Common myeloid progenitor, CD34-positive (primary cell): ENCODE measurements at regions not wholly inside any gene's neighbourhood (a gene's known extent, or its start where the extent isn't known, plus 50 kb on each side); places are given as distances from the start of the nearest gene placed in this dataset.

Source experiments
- CTCF ChIA-PET: fragments of 350-600 bp; sonication (Branson Sonifier 250); formaldehyde crosslinking; loops from one replicate; lab custom pipeline; 2021; ENCODE audit warnings: antibody characterized with exemption; lab: Charles Lee
- POLR2A ChIA-PET: fragments of 350-600 bp; sonication (Branson Sonifier 250); formaldehyde crosslinking; loops from one replicate; lab custom pipeline; 2021; ENCODE audit warnings: antibody characterized with exemption; lab: Charles Lee
- DNase-seq, 3 donors: peaks; one replicate each; pipeline versions ENCODE4 v3.0.0 to v3.0.0-alpha.2; 2013
- H3K27ac ChIP-seq, 2 experiments: 1 replicate in 1 of 2; 2 replicates in 1 of 2; pipeline ENCODE4 v1.7.0; 2013; ENCODE audit warnings: inconsistent platforms in 2 of 2, low read length in 2 of 2, mild to moderate bottlenecking in 2 of 2, low read depth in 1 of 2, moderate library complexity in 1 of 2; ENCODE audit not compliant: severe bottlenecking in 2 of 2, insufficient read depth in 1 of 2, poor library complexity in 1 of 2
- H3K27me3 ChIP-seq, 5 experiments: replicated peaks in 2 of 5; 1 replicate in 3 of 5; 2 replicates in 2 of 5; pipeline versions ENCODE4 v1.6.1 to v1.7.0; 2013; ENCODE audit warnings: low read length in 4 of 5, mild to moderate bottlenecking in 2 of 5, moderate library complexity in 2 of 5, inconsistent platforms in 1 of 5; ENCODE audit not compliant: insufficient read depth in 5 of 5, control insufficient read depth in 4 of 5
- H3K36me3 ChIP-seq, 4 experiments: 1 replicate in 2 of 4; 2 replicates in 2 of 4; pipeline versions ENCODE4 v1.6.1 to v1.7.0; 2013; ENCODE audit warnings: low read length in 3 of 4, control low read depth in 1 of 4, mild to moderate bottlenecking in 1 of 4; ENCODE audit not compliant: control insufficient read depth in 4 of 4, insufficient read depth in 4 of 4
- H3K4me1 ChIP-seq, 4 experiments: 1 replicate in 3 of 4; 2 replicates in 1 of 4; pipeline versions ENCODE4 v1.6.1 to v1.7.1; 2013; ENCODE audit warnings: low read length in 3 of 4, mild to moderate bottlenecking in 3 of 4, control low read depth in 1 of 4, inconsistent platforms in 1 of 4, moderate library complexity in 1 of 4; ENCODE audit not compliant: control insufficient read depth in 4 of 4, insufficient read depth in 4 of 4; ENCODE audit errors: control extremely low read depth in 1 of 4
- H3K4me3 ChIP-seq, 7 experiments: 1 replicate in 4 of 7; 2 replicates in 3 of 7; pipeline versions ENCODE4 v1.5.1 to v1.7.0; 2013; ENCODE audit warnings: mild to moderate bottlenecking in 7 of 7, low read length in 6 of 7, moderate library complexity in 6 of 7, inconsistent platforms in 2 of 7, low read depth in 2 of 7, control low read depth in 1 of 7; ENCODE audit not compliant: insufficient read depth in 4 of 7, control insufficient read depth in 1 of 7; ENCODE audit errors: extremely low read depth in 1 of 7
- H3K9me3 ChIP-seq, 5 experiments: 1 replicate in 4 of 5; 2 replicates in 1 of 5; pipeline versions ENCODE4 v1.6.1 to v1.7.1; 2013; ENCODE audit warnings: low read length in 4 of 5, mild to moderate bottlenecking in 2 of 5, inconsistent platforms in 1 of 5, low read depth in 1 of 5, moderate library complexity in 1 of 5; ENCODE audit not compliant: control insufficient read depth in 4 of 5, insufficient read depth in 2 of 5; ENCODE audit errors: control extremely low read depth in 1 of 5
- WGBS: methylation state at CpG from one replicate; pipeline ENCODE4 v1.1.5; 2013; ENCODE audit not compliant: insufficient coverage; 5-methylcytosine and 5-hydroxymethylcytosine counted together

DNA sequence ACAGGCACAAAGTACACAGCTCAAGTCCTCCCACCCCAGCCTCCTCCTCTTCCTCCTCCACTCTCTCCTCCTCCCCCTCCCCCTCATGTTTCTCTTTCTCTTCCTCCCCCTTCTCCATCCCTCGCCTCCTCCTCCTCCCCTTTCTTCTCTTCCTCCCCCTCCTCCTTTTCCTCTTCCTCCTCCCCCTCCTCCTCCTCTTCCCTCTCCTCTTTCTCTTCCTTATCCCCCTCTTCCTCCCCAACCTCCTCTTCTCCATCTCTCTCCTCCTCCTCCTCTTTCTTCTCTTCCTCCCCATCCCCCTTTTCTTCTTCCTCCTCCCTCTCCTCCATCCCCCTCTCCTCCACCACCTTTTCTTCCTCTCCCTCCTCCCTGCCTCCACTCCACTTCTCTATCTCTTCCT is 276.3 kb upstream of the TSHZ3 start:
- DNase-seq, result no peak
- 75% methylated on average over 1 of the region's 1 CpG for WGBS

DNA sequence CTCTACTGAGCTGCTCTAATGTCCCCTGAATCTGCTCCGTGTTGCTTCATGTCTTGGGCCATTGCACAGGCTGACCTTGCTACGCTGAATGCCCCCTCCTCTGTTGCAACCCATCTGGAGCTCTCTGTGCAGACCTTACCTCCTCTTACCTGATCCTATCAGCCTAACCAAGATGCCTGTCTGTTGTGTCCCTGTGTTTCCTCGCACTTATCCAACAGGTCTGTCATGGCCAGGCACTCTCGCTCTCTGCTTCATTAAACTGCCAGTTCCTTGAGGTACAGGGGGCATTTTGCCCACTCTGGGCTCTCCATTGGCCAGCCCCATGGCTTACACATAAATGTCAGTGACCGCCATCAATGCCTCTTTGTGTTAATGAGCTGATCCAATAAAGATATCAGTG is 277.7 kb upstream of the TSHZ3 start:
- ChIA-PET POLR2A (no interaction called here), CTCF (no interaction called here)
- 93% methylated on average over 5 of the region's 5 CpGs for WGBS
- DNase-seq, result no peak
- Histone ChIP-seq H3K9me3 (peaks cover 0 to 2% (median 0%) of the 10 kb centered on the region in 5 experiments), H3K27ac (no peak overlapping the region), H3K27me3 (peaks cover 0 to 9% (median 3%) of the 10 kb centered on the region in 5 experiments), H3K4me3 (no peak overlapping the region), H3K4me1 (no peaks in the 10 kb centered on the region), H3K36me3 (no peaks in the 10 kb centered on the region)

More for the DNA sequence above, 276.3 kb upstream of the TSHZ3 start:
- ChIA-PET CTCF (no interaction called here), POLR2A (no interaction called here)
- no peaks in the 10 kb centered on the region for H3K4me1 ChIP-seq
- peaks cover 0 to 7% (median 0%) of the 10 kb centered on the region in 5 experiments for H3K9me3 ChIP-seq
- H3K27ac ChIP-seq, result no peak overlapping the region
- peaks cover 0 to 9% (median 3%) of the 10 kb centered on the region in 5 experiments for H3K27me3 ChIP-seq
- no peaks in the 10 kb centered on the region for H3K36me3 ChIP-seq
- no peak overlapping the region for H3K4me3 ChIP-seq

DNA sequence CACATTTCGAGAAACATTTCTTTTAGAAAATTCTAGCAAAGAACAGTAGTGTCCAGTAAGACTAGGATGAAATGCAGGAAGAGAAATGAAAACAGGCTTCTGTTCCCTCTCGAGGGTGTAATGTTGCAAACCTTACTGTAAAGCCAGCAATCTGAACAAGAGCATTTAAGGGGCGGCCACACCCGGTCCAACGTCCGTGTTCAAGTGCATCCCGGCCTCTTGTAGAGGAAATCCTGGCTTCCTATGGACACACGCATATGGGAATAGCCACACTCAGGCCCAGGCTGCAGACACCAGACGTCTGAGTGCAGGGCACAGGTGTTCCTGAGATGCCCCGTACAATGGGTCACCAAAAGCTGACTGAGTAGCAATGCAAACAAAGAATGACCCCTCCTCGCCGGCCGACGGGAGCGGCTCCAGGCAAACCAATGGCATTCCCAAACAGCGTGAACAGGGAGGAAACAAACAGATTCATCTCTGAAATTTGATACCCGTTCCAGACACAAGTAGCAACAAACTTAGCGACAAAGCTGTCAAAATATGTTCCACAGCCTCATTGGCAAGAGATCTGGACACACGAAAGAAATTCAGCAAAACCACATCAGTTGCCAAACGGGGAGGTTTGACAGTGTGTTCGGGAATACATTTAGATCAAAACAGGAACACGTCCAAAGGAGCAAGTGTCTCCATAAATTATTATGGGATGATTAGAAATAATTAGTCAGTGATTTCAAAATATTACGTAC is 278.6 kb upstream of the TSHZ3 start:
- H3K27me3 ChIP-seq, result peaks cover 0 to 9% (median 3%) of the 10 kb centered on the region in 5 experiments
- ChIA-PET CTCF (no interaction called here), POLR2A (no interaction called here)
- no peak overlapping the region for H3K4me3 ChIP-seq
- H3K36me3 ChIP-seq, result no peaks in the 10 kb centered on the region
- no peak overlapping the region for H3K27ac ChIP-seq
- WGBS, result 85% methylated on average over 20 of the region's 23 CpGs
- H3K4me1 ChIP-seq, result no peaks in the 10 kb centered on the region
- H3K9me3 ChIP-seq, result peaks cover 0 to under 1% (median 0%) of the 10 kb centered on the region in 5 experiments
- DNase-seq, result no peak

DNA sequence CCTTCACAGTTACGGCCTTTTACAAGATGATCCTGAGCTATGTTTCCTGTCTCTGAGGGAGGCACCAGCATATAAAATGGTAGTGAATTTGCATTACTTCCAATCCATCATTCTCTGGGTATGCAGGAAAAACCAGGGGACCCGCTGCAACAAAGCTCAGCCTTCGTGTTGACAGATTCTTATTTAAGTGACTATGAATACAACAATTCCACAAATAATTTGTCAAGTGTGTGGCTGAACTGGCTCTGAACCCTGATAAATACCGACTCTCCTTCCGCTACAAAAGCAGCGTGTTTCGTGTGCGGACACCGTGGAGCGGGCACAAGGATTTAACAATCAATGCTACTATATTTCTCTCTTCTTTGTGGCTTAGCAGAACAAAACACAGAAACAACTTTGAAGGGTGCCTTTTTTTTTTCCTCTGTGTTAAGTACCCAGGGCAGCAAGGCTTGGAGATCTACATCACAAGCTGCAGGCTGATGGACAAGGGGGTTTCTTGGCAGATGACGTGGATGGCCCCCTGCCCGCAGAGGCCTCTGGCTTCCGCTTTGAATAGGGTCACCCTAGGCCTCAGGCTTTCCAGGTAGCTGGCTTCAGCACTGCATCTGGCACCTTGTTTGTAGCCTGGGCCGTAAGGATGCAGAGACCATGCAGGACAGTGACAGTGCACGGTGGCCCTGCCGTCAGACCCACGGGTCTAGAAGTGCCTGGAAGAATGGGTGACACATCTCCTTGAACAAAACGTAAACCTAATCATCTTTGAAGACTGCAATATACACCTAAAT is 280.5 kb upstream of the TSHZ3 start:
- ChIA-PET POLR2A (no interaction called here), CTCF (no interaction called here)
- no peak overlapping the region for H3K27ac ChIP-seq
- no peaks in the 10 kb centered on the region for H3K36me3 ChIP-seq
- H3K27me3 ChIP-seq, result peaks cover 0 to 6% (median 0%) of the 10 kb centered on the region in 5 experiments
- no peaks in the 10 kb centered on the region for H3K9me3 ChIP-seq
- DNase-seq, result no peak
- 95% methylated on average over 10 of the region's 18 CpGs for WGBS
- no peaks in the 10 kb centered on the region for H3K4me1 ChIP-seq
- H3K4me3 ChIP-seq, result no peak overlapping the region

DNA sequence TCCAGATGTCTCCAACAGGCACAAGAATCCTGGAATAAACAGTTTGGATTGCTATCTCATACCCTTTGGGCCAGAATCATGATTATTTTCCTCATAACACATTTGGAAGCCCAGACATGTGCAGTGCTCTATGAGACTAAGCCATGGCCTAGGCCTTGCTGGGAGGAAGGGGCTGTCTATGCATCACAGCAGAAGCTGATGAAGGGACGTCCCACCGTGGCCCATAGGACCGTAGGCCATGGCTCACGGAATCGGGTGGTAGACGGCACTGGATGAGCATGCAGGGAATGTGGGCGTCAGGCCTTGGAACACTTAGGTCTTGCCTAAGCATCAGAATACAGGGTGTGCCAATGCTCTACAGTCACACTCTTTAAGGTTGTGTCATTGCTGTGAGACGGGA is 283.8 kb upstream of the TSHZ3 start:
- POLR2A ChIA-PET, result no interaction called here
- DNase-seq, result no peak
- no peaks in the 10 kb centered on the region for H3K9me3 ChIP-seq
- no peaks in the 10 kb centered on the region for H3K36me3 ChIP-seq
- no peaks in the 10 kb centered on the region for H3K4me1 ChIP-seq
- no peak overlapping the region for H3K4me3 ChIP-seq
- WGBS, result 96% methylated on average over 7 of the region's 8 CpGs
- H3K27ac ChIP-seq, result no peak overlapping the region
- CTCF ChIA-PET, result no interaction called here
- H3K27me3 ChIP-seq, result no peaks in the 10 kb centered on the region

DNA sequence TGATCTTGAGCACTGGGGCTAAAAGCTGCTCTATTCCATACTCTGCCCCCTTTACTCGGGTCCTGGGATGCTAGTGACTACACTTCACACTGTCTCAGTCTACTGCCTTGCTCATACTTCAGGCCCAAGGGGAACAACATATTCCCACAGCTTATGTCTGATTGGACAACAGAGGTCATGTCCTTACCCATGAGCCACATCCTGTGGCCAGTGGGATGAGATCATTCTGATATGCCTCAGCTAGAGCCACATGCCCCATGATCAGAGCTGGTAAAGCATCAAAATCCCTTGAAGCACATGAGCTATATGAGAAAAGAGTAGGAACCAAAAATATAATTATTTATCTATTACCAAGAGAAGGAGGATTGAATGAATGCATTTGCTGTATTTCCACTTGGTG is 290.1 kb upstream of the TSHZ3 start:
- Histone ChIP-seq H3K9me3 (no peaks in the 10 kb centered on the region), H3K4me3 (no peak overlapping the region), H3K27me3 (peaks cover 0 to 4% (median 0%) of the 10 kb centered on the region in 5 experiments), H3K36me3 (no peaks in the 10 kb centered on the region), H3K27ac (no peak overlapping the region), H3K4me1 (no peaks in the 10 kb centered on the region)
- CTCF ChIA-PET, result interaction anchor here (0.6 kb wide), 1 partner anchor 34 kb away, joined by 3 read pairs; no protein-coding TSS in a partner anchor
- no CpG with 5 or more reads among the region's 1 CpG for WGBS
- POLR2A ChIA-PET, result no interaction called here
- no peak for DNase-seq

DNA sequence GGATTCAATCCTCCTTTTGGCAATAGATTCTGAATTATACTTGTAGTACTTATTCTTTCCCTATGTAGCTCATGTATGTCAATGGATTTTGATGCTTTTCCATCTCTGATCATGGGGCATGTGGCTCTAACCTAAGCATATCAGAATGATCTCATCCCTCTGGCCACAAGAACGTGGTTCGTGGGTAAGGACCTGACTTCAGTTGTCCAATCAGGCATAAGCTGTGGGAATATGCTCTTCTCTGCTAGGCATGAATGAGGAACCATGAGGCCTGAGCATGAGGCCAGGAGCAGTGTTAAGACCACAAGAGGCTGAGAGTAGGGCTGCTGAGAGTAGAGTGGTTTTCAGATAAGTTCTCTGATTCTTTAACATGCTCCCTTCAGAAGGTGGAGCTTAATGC is 292.4 kb upstream of the TSHZ3 start:
- H3K9me3 ChIP-seq, result peaks cover 0 to 5% (median 0%) of the 10 kb centered on the region in 5 experiments
- 32% methylated on average over 2 of the region's 2 CpGs for whole genome bisulfite sequencing

More for the DNA sequence above, 292.4 kb upstream of the TSHZ3 start:
- no peak overlapping the region for H3K27ac ChIP-seq
- no peak overlapping the region for H3K4me3 ChIP-seq
- POLR2A ChIA-PET, result no interaction called here
- H3K36me3 ChIP-seq, result no peaks in the 10 kb centered on the region
- H3K27me3 ChIP-seq, result peaks cover 0 to 4% (median 0%) of the 10 kb centered on the region in 5 experiments
- no peaks in the 10 kb centered on the region for H3K4me1 ChIP-seq
- DNase-seq, result no peak
- CTCF ChIA-PET, result no interaction called here
